Endothelial cell of umbilical vein (primary cell): ENCODE measurements at regions not wholly inside any gene's neighbourhood (a gene's known extent, or its start where the extent isn't known, plus 50 kb on each side); places are given as distances from the start of the nearest gene placed in this dataset.

Experiments
- BruUV-seq: library from RNA; stranded (reverse); fragments of 400-500 nt; replicated peaks from 2 replicates; lab custom pipeline; 2021; lab: Mats Ljungman, UMichigan
- CTCF ChIA-PET: fragments of 300-600, 350-600 bp; sonication (Branson Sonifier 250); formaldehyde crosslinking; loops from one replicate; lab custom pipeline; 2021; ENCODE audit warnings: antibody characterized with exemption, inconsistent platforms; lab: Charles Lee
- POLR2A ChIA-PET: fragments of 300-600, 350-600 bp; sonication (Branson Sonifier 250); formaldehyde crosslinking; loops from one replicate; lab custom pipeline; 2021; ENCODE audit warnings: antibody characterized with exemption, inconsistent platforms; lab: Charles Lee
- DNase-seq: peaks from one replicate; pipeline ENCODE4 v3.0.0-alpha.2; 2011; ENCODE audit warnings: low read depth, low spot score
- FAIRE-seq: peaks from 2 replicates; lab custom pipeline; 2011; peaks lifted over from hg19 to GRCh38; lab: Jason Lieb, UNC
- H2AFZ ChIP-seq: 2 replicates; pipeline ENCODE4 v1.6.0; 2012; ENCODE audit warnings: low read depth, low read length, control low read depth, inconsistent platforms
- H3K27ac ChIP-seq: 2 replicates; pipeline ENCODE4 v1.5.1; 2011; ENCODE audit warnings: low read depth, mild to moderate bottlenecking, control low read depth, low read length, moderate library complexity; ENCODE audit not compliant: insufficient read depth
- H3K27me3 ChIP-seq, 2 experiments: 2 replicates each; pipeline versions ENCODE4 v1.6.0 to v1.6.1; 2011; ENCODE audit warnings: low read length in 2 of 2, mixed read lengths in 1 of 2; ENCODE audit not compliant: control insufficient read depth in 2 of 2, insufficient read depth in 2 of 2
- H3K36me3 ChIP-seq, 2 experiments: 2 replicates in 1 of 2; 3 replicates in 1 of 2; pipeline ENCODE4 v1.5.1; 2011; ENCODE audit warnings: low read length in 2 of 2, mild to moderate bottlenecking in 1 of 2, moderate library complexity in 1 of 2; ENCODE audit not compliant: control insufficient read depth in 2 of 2, insufficient read depth in 2 of 2; ENCODE audit errors: extremely low read depth in 1 of 2
- H3K4me1 ChIP-seq: 3 replicates; pipeline ENCODE4 v1.5.1; 2011; ENCODE audit warnings: mild to moderate bottlenecking, low read length; ENCODE audit not compliant: control insufficient read depth, insufficient read depth; ENCODE audit errors: extremely low read depth
- H3K4me2 ChIP-seq: 2 replicates; pipeline ENCODE4 v1.6.1; 2011; ENCODE audit warnings: low read length, control low read depth, mixed read lengths; ENCODE audit not compliant: insufficient read depth
- H3K4me3 ChIP-seq, 3 experiments: fragments of 200-600 bp in 1 of 3; sonication (generic), shearing (Covaris generic) in 1 of 3; replicated peaks in 1 of 3; 2 replicates each; pipeline ENCODE4 v1.5.1; 2011 to 2016; ENCODE audit warnings: control low read depth in 3 of 3, low read length in 3 of 3, mild to moderate bottlenecking in 2 of 3, inconsistent platforms in 1 of 3, low read depth in 1 of 3, moderate library complexity in 1 of 3; ENCODE audit not compliant: insufficient read depth in 1 of 3
- H3K79me2 ChIP-seq: 2 replicates; pipeline ENCODE4 v1.6.0; 2012; ENCODE audit warnings: low read length, inconsistent platforms; ENCODE audit not compliant: control insufficient read depth, insufficient read depth
- H3K9ac ChIP-seq: replicated peaks from 2 replicates; pipeline ENCODE3; 2011; ENCODE audit warnings: low read length, control low read depth; ENCODE audit not compliant: insufficient read depth; ENCODE audit errors: extremely low read depth
- H3K9me1 ChIP-seq: replicated peaks from 3 replicates; pipeline ENCODE4 v1.6.0; 2011; ENCODE audit warnings: mild to moderate bottlenecking, low read length; ENCODE audit not compliant: control insufficient read depth, insufficient read depth; ENCODE audit errors: extremely low read depth
- H3K9me3 ChIP-seq: replicated peaks from 2 replicates; pipeline ENCODE4 v1.5.1; 2012; ENCODE audit warnings: low read length, inconsistent platforms; ENCODE audit not compliant: control insufficient read depth, insufficient read depth
- H4K20me1 ChIP-seq: replicated peaks from 2 replicates; pipeline ENCODE3; 2011; ENCODE audit warnings: mild to moderate bottlenecking, low read length; ENCODE audit not compliant: control insufficient read depth, insufficient read depth; ENCODE audit errors: extremely low read depth
- CTCF ChIP-seq, 2 donors: IDR thresholded peaks; 1 replicate in 1 of 2; 2 replicates in 1 of 2; pipeline ENCODE4 v1.5.1; 2011; ENCODE audit warnings: low read length in 2 of 2, mild to moderate bottlenecking in 2 of 2, moderate library complexity in 2 of 2, control low read depth in 1 of 2, inconsistent platforms in 1 of 2, low read depth in 1 of 2; ENCODE audit not compliant: insufficient read depth in 1 of 2; ENCODE audit errors: extremely low read depth in 1 of 2
- EZH2 ChIP-seq: IDR thresholded peaks from 2 replicates; pipeline ENCODE4 v1.6.1; 2012; ENCODE audit warnings: borderline replicate concordance, low read depth, mild to moderate bottlenecking, moderate library complexity, low read length, inconsistent platforms; ENCODE audit not compliant: severe bottlenecking
- FOS ChIP-seq: IDR thresholded peaks from 2 replicates; pipeline ENCODE4 v1.6.1; 2011; ENCODE audit warnings: mild to moderate bottlenecking, low read length, moderate library complexity, borderline replicate concordance; ENCODE audit not compliant: insufficient read depth
- GATA2 ChIP-seq: IDR thresholded peaks from 2 replicates; pipeline ENCODE4 v1.7.0; 2011; ENCODE audit warnings: low read depth, mild to moderate bottlenecking, moderate library complexity, mixed read lengths, low read length; ENCODE audit not compliant: insufficient read length, insufficient read depth
- JUN ChIP-seq: IDR thresholded peaks from 2 replicates; pipeline ENCODE4 v1.6.1; 2011; ENCODE audit warnings: borderline replicate concordance, low read depth; ENCODE audit not compliant: insufficient read length, insufficient read depth
- MAX ChIP-seq: IDR thresholded peaks from 2 replicates; pipeline ENCODE4 v1.6.1; 2011; ENCODE audit not compliant: insufficient read depth, insufficient read length
- MYC ChIP-seq: IDR thresholded peaks from one replicate; pipeline ENCODE4 v1.6.1; 2011; ENCODE audit warnings: mild to moderate bottlenecking, low read depth, low read length
- POLR2A ChIP-seq: IDR thresholded peaks from 2 replicates; pipeline ENCODE4 v1.6.1; 2012; ENCODE audit warnings: low read depth, mild to moderate bottlenecking, control low read depth, low read length
- POLR2AphosphoS5 ChIP-seq: IDR thresholded peaks from 2 replicates; pipeline ENCODE4 v1.6.1; 2012; ENCODE audit warnings: low read depth, mild to moderate bottlenecking, control low read depth, low read length, moderate library complexity; ENCODE audit not compliant: insufficient read depth
- dilution Hi-C: fragments of 300-500 bp; cut with MboI; formaldehyde crosslinking; loops from one replicate; pipeline ENCODE4 v1.15.0; 2019; ENCODE audit warnings: low sequenced_read_pairs; ENCODE audit not compliant: extremely low pct_ligation_motif_present
- intact Hi-C: fragments of 100-400 bp; cut with micrococcal nuclease; formaldehyde crosslinking; loops from one replicate; pipeline ENCODE4 v1.10.0; 2022

- no peaks in the 10 kb centered on the region for H3K79me2 ChIP-seq
- H2AFZ ChIP-seq = no peak overlapping the region
- H3K27ac ChIP-seq = no peak overlapping the region
- H3K9me1 ChIP-seq = no peaks in the 10 kb centered on the region
- TF ChIP-seq EZH2 = no peak
- TF ChIP-seq MAX = no peak
- no peak for TF ChIP-seq POLR2A
- TF ChIP-seq MYC = no peak
- no peak for TF ChIP-seq FOS
- TF ChIP-seq CTCF (IDR thresholded peaks at IDR 0.05; ENCODE audit: extremely low read depth in 1 of 2, insufficient read depth in 1 of 2, low read depth in 1 of 2, low read length in 2 of 2) = no peak
- no peak for TF ChIP-seq JUN
- TF ChIP-seq GATA2 = no peak
- no peak for TF ChIP-seq POLR2AphosphoS5
- FAIRE-seq (no peak), DNase-seq (no peak)
- ChIA-PET CTCF (interaction anchor here (1.6 kb wide), 1 partner anchor 12 kb away, joined by 5 read pairs; no protein-coding TSS in a partner anchor), POLR2A (no interaction called here)
- H3K9ac ChIP-seq = no peak overlapping the region
- no peak overlapping the region for H3K4me2 ChIP-seq
- H3K4me3 ChIP-seq = no peak overlapping the region
- no peaks in the 10 kb centered on the region for H3K4me1 ChIP-seq
- H4K20me1 ChIP-seq = no peaks in the 10 kb centered on the region
- dilution Hi-C loops (no loop called here), intact Hi-C loops (no loop called here)
- H3K27me3 ChIP-seq = no peaks in the 10 kb centered on the region
- no TSS peak for BruUV-seq
- H3K9me3 ChIP-seq = no peaks in the 10 kb centered on the region
- no peaks in the 10 kb centered on the region for H3K36me3 ChIP-seq
Measured at GRCh38 chr6:145373826-145374225, 361.5 kb downstream of the EPM2A start.
